ENCODE measurements at regions not wholly inside any gene's neighbourhood (a gene's known extent, or its start where the extent isn't known, plus 50 kb on each side); places are given as distances from the start of the nearest gene placed in this dataset.

GRCh38 chr12:23337213-23337612, 612.3 kb downstream of the SOX5 start:
- CTCF ChIA-PET, result no interaction called here

GRCh38 chr12:23340351-23340750, 609.1 kb downstream of the SOX5 start:
- no peaks in the 10 kb centered on the region for H3K27me3 Mint-ChIP-seq
- intact Hi-C loops (cut with micrococcal nuclease), result no loop called here
- no peaks in the 10 kb centered on the region for H3K4me1 Mint-ChIP-seq
- H3K9me3 Mint-ChIP-seq, result peaks cover 2% of the 10 kb centered on the region
- H3K36me3 Mint-ChIP-seq (ENCODE audit: low read depth), result no peaks in the 10 kb centered on the region
- no peak for DNase-seq
- no peak for ATAC-seq (ENCODE audit: low read depth)
- POLR2A ChIA-PET, result no interaction called here
- CTCF ChIA-PET, result no interaction called here
- no peak overlapping the region for H3K4me3 Mint-ChIP-seq
- no peak overlapping the region for H3K27ac Mint-ChIP-seq
- TF ChIP-seq CTCF (IDR thresholded peaks at IDR 0.05), result no peak

More at GRCh38 chr12:23337213-23337612, 612.3 kb downstream of the SOX5 start:
- Mint-ChIP-seq H3K27ac (no peak overlapping the region), H3K4me3 (no peak overlapping the region), H3K27me3 (no peaks in the 10 kb centered on the region), H3K9me3 (no peaks in the 10 kb centered on the region), H3K4me1 (no peaks in the 10 kb centered on the region), H3K36me3 (ENCODE audit: low read depth) (no peaks in the 10 kb centered on the region)
- DNase-seq (no peak), ATAC-seq (ENCODE audit: low read depth) (no peak)
- intact Hi-C loops (cut with micrococcal nuclease), result no loop called here
- no peak for TF ChIP-seq CTCF (IDR thresholded peaks at IDR 0.05)
- POLR2A ChIA-PET, result no interaction called here

- ATAC-seq (ENCODE audit: low read depth), result no peak
- CTCF ChIA-PET, result no interaction called here
- Mint-ChIP-seq H3K36me3 (ENCODE audit: low read depth) (no peaks in the 10 kb centered on the region), H3K27me3 (no peaks in the 10 kb centered on the region), H3K9me3 (peaks cover 2% of the 10 kb centered on the region), H3K4me3 (no peak overlapping the region), H3K27ac (no peak overlapping the region), H3K4me1 (no peaks in the 10 kb centered on the region)
- intact Hi-C loops (cut with micrococcal nuclease), result no loop called here
- no peak for TF ChIP-seq CTCF (IDR thresholded peaks at IDR 0.05)
- DNase-seq, result no peak
- POLR2A ChIA-PET, result no interaction called here
These were observed 607.1 kb downstream of the SOX5 start for GRCh38 chr12:23342407-23342806.

GRCh38 chr12:23349564-23349963, 599.9 kb downstream of the SOX5 start:
- H3K9me3 Mint-ChIP-seq, result no peaks in the 10 kb centered on the region
- CTCF ChIA-PET, result no interaction called here
- no peak for ATAC-seq (ENCODE audit: low read depth)
- intact Hi-C loops (cut with micrococcal nuclease), result no loop called here
- no peak overlapping the region for H3K27ac Mint-ChIP-seq
- no peaks in the 10 kb centered on the region for H3K27me3 Mint-ChIP-seq
- no peaks in the 10 kb centered on the region for H3K36me3 Mint-ChIP-seq (ENCODE audit: low read depth)
- TF ChIP-seq CTCF (IDR thresholded peaks at IDR 0.05), result no peak
- H3K4me3 Mint-ChIP-seq, result no peak overlapping the region
- DNase-seq, result no peak
- POLR2A ChIA-PET, result no interaction called here
- H3K4me1 Mint-ChIP-seq, result no peaks in the 10 kb centered on the region

- Mint-ChIP-seq H3K9me3 (no peaks in the 10 kb centered on the region), H3K4me1 (no peaks in the 10 kb centered on the region), H3K4me3 (no peak overlapping the region), H3K27ac (no peak overlapping the region), H3K36me3 (ENCODE audit: low read depth) (no peaks in the 10 kb centered on the region), H3K27me3 (no peaks in the 10 kb centered on the region)
- intact Hi-C loops (cut with micrococcal nuclease), result no loop called here
- ATAC-seq (ENCODE audit: low read depth), result no peak
- no peak for TF ChIP-seq CTCF (IDR thresholded peaks at IDR 0.05)
- ChIA-PET CTCF (no interaction called here), POLR2A (no interaction called here)
- DNase-seq, result no peak
These were observed 598.7 kb downstream of the SOX5 start for GRCh38 chr12:23350808-23351207.
